ENCODE measurements at regions not wholly inside any gene's neighbourhood (a gene's known extent, or its start where the extent isn't known, plus 50 kb on each side); places are given as distances from the start of the nearest gene placed in this dataset.

DNA sequence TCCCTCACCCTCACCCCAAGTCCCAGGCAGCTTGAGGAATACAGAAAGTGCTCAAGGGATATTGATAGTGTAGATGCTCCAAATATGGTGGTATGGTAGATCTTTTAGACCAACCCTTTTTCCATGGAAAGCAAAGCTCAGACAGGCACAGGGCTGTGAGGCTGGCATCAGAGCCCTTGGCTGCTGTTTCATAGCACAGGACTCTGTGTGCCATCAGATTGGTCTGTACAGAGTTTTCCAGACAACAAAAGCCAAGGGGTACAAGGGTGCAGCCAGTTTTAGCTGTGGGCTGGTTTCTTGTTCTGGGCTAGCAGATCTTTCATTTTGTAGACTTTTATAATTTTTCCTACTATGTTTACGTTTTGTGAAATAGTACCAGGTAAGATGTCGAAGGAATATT lies 296.9 kb upstream of the TNP1 start:
- TF ChIP-seq CTCF (IDR thresholded peaks at IDR 0.05) = no peak
- no peak for TF ChIP-seq ZFX (IDR thresholded peaks at IDR 0.05; ENCODE audit: borderline replicate concordance)
- no peak overlapping the region for H3K27ac ChIP-seq

- H3K27ac ChIP-seq = no peak overlapping the region
- TF ChIP-seq ZFX (IDR thresholded peaks at IDR 0.05; ENCODE audit: borderline replicate concordance) = no peak
- no peak for TF ChIP-seq CTCF (IDR thresholded peaks at IDR 0.05)
These were observed 295.1 kb upstream of the TNP1 start for GRCh38 chr2:217154923-217155322.

- TF ChIP-seq CTCF (IDR thresholded peaks at IDR 0.05) = no peak
- TF ChIP-seq ZFX (IDR thresholded peaks at IDR 0.05; ENCODE audit: borderline replicate concordance) = no peak
- H3K27ac ChIP-seq = no peak overlapping the region
These were observed 293.6 kb upstream of the TNP1 start for GRCh38 chr2:217153510-217153909.

DNA sequence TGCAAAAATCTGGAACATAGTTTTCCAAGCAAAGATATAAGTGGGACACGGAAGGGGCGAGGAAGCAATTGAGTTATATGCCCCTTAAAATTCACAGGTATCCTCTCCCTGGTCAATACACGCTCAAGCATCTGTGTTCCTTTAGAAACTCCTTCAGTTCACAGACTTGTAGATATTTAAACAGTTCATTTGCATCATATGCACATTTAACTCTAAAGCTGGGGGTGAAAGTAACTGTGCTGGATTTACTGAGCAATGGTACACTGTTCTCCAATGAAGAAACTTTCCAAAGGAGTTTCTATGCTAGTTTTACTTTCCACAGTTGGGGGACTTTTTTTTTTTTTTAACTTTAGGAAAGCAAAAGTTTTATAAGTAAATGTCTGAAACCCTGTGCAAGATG lies 293.0 kb upstream of the TNP1 start:
- TF ChIP-seq CTCF (IDR thresholded peaks at IDR 0.05) = no peak
- TF ChIP-seq ZFX (IDR thresholded peaks at IDR 0.05; ENCODE audit: borderline replicate concordance) = no peak
- no peak overlapping the region for H3K27ac ChIP-seq

DNA sequence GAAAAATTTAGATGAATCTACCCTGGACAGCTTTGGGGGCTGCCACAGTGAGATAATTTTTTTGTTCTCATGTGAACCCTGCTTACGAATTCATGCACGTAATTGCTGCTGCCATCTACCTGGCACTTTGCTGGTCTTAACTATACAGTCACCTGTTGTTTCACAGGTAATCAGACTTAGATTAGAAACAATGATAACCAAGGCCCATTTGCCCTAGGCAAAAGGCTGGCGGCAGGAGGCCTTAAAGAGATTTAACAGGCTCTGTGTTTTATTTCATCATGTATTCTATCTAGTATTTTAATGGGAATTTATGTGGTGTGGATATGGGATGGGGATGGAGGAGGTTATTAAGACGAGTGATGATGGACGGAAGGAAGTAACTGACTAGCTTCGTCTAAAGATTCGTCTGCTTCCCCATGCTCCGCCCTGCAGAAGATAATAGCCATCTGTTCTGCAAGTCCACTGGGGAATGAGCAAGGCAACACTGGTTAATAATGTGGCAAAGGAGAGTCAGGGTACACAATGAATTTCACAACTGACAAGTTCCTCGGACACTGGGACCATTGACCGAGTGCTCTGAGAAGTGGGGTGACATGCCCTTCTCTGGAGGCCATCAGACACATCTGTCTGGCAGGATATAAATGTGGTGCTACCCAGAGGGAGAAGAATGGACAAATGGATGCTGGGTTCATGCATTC lies 291.8 kb upstream of the TNP1 start:
- H3K27ac ChIP-seq = no peak overlapping the region
- TF ChIP-seq ZFX (IDR thresholded peaks at IDR 0.05; ENCODE audit: borderline replicate concordance) (no peak), CTCF (IDR thresholded peaks at IDR 0.05) (no peak)

DNA sequence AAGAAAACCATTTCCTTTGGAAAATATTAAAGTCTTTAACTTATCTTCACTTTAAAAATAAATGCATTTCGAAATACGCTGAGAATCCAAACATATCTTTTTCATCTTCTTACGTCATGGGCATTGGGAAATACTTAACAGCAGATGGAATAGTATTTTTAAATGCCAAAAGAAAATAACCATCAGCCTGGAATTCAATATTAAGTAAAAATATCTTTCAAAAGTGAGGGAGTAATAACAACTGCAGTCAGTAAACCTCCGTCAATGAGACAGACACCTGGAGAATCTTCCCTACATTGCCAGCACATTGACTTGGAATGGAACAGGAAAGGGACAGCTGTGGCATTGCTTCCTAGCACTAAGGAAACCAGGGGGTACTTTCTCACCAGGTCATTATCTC lies 290.4 kb upstream of the TNP1 start:
- TF ChIP-seq ZFX (IDR thresholded peaks at IDR 0.05; ENCODE audit: borderline replicate concordance) (no peak), CTCF (IDR thresholded peaks at IDR 0.05) (no peak)
- no peak overlapping the region for H3K27ac ChIP-seq

DNA sequence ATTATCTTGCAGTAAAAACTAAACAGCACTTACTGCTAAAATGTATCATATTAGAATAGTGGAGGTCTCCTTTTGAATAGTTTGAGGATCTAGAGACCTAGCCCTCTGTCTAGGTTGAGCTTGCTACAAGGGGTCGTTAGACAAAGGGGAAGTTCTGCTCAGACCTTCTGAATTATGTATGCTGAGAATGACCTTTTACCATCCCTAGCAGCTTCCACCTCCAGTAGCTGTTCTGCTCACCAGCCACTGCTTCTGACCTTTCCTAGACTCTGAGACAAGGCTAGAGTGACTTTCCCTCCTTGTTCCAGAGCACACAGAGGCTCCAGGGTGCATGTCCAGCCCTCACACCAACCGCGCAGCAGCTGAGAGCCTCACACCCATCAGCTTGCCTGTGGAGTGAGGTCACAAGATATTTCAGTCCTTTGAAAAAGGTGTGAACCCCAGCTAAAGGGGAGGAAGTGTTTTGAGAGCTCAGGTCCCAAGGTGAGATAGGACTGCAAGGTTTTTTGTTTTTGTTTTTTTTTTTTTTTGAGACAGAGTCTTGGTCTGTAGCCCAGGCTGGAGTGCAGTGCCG lies 289.3 kb upstream of the TNP1 start:
- no peak overlapping the region for H3K27ac ChIP-seq
- TF ChIP-seq ZFX (IDR thresholded peaks at IDR 0.05; ENCODE audit: borderline replicate concordance) = no peak
